Glutamatergic neuron (in vitro differentiated cells): ENCODE measurements at regions not wholly inside any gene's neighbourhood (a gene's known extent, or its start where the extent isn't known, plus 50 kb on each side); places are given as distances from the start of the nearest gene placed in this dataset.

ENCODE experiments used
- DNase-seq: peaks from one replicate; pipeline ENCODE4 v3.0.0; 2022
- H3K27ac Mint-ChIP-seq: one replicate; pipeline ENCODE4 v1.8.0; 2020; ENCODE audit warnings: mild to moderate bottlenecking, mixed read lengths, inconsistent platforms; ENCODE audit not compliant: unreplicated experiment
- H3K27me3 Mint-ChIP-seq: one replicate; pipeline ENCODE4 v1.8.0; 2020; ENCODE audit warnings: mild to moderate bottlenecking, moderate library complexity, mixed read lengths, inconsistent platforms; ENCODE audit not compliant: unreplicated experiment
- H3K36me3 Mint-ChIP-seq: one replicate; pipeline ENCODE4 v1.8.0; 2020; ENCODE audit warnings: mild to moderate bottlenecking, mixed read lengths, inconsistent platforms; ENCODE audit not compliant: unreplicated experiment
- H3K4me1 Mint-ChIP-seq: one replicate; pipeline ENCODE4 v1.8.0; 2020; ENCODE audit warnings: mild to moderate bottlenecking, low read depth, mixed read lengths, inconsistent platforms; ENCODE audit not compliant: unreplicated experiment
- H3K4me3 Mint-ChIP-seq: one replicate; pipeline ENCODE4 v1.8.0; 2020; ENCODE audit warnings: mild to moderate bottlenecking, mixed read lengths, inconsistent platforms; ENCODE audit not compliant: unreplicated experiment
- H3K9me3 Mint-ChIP-seq: one replicate; pipeline ENCODE4 v1.8.0; 2020; ENCODE audit warnings: mild to moderate bottlenecking, moderate library complexity, mixed read lengths, inconsistent platforms; ENCODE audit not compliant: unreplicated experiment
- TF ChIP-seq, protein P1 (sequence below): fragments of 200-600 bp; sonication (generic); IDR thresholded peaks from one replicate; pipeline ENCODE4 v1.5.0; 2021; ENCODE audit not compliant: partially characterized antibody, unreplicated experiment

DNA sequence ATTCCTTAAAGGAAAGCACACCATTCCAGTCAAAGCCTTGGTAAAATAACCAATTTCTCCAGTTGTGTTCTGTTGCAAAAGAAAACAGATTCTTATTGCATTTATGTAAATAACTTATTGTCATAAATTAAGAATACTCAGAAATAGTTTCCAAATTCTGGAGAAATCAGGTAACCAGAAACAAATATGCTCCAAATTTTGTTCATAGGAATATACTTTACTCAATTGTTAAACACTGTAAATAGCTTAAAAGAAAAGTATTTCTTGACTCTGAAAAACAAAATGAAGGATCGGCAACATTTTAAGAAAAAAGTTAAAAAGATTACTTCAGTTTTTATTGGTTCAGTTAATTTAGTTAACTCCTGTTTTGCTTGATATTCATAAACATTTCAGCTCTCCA, 67.1 kb upstream of the PIK3CG start:
- TF ChIP-seq, protein P1, sequence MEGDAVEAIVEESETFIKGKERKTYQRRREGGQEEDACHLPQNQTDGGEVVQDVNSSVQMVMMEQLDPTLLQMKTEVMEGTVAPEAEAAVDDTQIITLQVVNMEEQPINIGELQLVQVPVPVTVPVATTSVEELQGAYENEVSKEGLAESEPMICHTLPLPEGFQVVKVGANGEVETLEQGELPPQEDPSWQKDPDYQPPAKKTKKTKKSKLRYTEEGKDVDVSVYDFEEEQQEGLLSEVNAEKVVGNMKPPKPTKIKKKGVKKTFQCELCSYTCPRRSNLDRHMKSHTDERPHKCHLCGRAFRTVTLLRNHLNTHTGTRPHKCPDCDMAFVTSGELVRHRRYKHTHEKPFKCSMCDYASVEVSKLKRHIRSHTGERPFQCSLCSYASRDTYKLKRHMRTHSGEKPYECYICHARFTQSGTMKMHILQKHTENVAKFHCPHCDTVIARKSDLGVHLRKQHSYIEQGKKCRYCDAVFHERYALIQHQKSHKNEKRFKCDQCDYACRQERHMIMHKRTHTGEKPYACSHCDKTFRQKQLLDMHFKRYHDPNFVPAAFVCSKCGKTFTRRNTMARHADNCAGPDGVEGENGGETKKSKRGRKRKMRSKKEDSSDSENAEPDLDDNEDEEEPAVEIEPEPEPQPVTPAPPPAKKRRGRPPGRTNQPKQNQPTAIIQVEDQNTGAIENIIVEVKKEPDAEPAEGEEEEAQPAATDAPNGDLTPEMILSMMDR: no peak
- no peak overlapping the region for H3K27ac Mint-ChIP-seq
- no peaks in the 10 kb centered on the region for H3K27me3 Mint-ChIP-seq
- H3K36me3 Mint-ChIP-seq: no peaks in the 10 kb centered on the region
- H3K4me3 Mint-ChIP-seq: no peak overlapping the region
- no peak for DNase-seq
- H3K4me1 Mint-ChIP-seq: no peaks in the 10 kb centered on the region
- no peaks in the 10 kb centered on the region for H3K9me3 Mint-ChIP-seq

DNA sequence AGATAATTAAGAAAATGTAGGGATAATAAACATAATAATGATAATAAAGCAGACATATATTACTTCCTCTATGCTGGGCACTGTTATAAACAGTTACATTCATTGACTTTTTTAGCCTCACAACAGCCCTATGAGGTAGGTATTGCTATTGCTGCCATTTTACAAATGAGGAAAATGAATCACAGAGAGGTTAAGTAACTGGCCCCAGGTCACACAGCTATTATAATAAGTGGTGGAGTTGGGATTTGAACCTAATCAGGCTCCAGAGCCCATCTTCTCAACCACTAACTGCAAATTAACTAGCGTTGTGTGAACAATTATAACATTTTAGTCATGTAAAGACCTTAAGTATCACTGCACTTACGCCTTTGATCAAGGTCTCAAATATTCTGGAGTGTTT, 62.5 kb upstream of the PIK3CG start:
- peaks cover 4% of the 10 kb centered on the region for H3K27me3 Mint-ChIP-seq
- no peak for DNase-seq
- H3K36me3 Mint-ChIP-seq: peaks cover 8% of the 10 kb centered on the region
- H3K9me3 Mint-ChIP-seq: no peaks in the 10 kb centered on the region
- H3K4me3 Mint-ChIP-seq: no peak overlapping the region
- TF ChIP-seq, protein P1: no peak
- H3K4me1 Mint-ChIP-seq: no peaks in the 10 kb centered on the region
- no peak overlapping the region for H3K27ac Mint-ChIP-seq

DNA sequence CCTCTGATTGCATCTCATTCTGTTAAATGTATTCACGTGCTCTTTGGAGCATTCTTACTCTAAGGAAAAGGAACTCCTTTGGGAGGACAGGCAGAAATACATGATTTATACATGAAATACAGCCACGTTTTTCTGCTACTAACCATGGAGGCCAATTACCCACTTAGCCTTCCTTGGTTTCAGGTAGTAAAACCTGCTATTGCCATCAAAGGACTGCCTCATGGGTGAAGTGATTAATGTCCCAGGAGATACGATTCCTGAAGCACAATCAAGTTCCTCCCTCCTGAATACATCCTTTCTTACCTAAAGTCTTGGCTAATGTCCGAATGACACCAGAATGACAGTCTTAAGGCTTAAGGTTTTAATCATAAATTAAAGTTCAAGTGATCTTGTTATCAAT, 58.5 kb upstream of the PIK3CG start:
- Mint-ChIP-seq H3K27me3 (peaks cover 4% of the 10 kb centered on the region), H3K4me1 (no peaks in the 10 kb centered on the region), H3K9me3 (no peaks in the 10 kb centered on the region), H3K4me3 (no peak overlapping the region), H3K36me3 (peaks cover 8% of the 10 kb centered on the region), H3K27ac (no peak overlapping the region)
- TF ChIP-seq, protein P1: no peak
- DNase-seq: no peak

DNA sequence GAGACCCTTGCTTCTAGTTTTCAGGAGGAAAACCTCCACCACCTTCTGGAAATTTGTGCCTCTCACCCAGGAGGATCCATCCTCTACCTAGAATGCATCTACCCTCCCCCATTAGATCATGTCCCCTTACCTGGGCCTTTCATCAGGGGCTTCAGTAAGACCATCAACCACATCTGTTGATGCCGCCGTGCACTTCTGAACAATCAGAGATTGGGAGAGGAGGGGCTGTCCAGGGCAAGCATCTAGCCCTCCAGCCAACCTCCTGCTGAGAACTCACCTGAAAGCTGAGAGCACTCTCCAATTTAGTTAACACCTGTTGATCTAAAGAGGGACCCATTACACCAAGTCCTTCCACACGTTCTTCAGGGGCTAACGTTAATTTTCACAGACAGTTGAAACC, 57.6 kb upstream of the PIK3CG start:
- H3K36me3 Mint-ChIP-seq: peaks cover 8% of the 10 kb centered on the region
- H3K9me3 Mint-ChIP-seq: no peaks in the 10 kb centered on the region
- no peaks in the 10 kb centered on the region for H3K4me1 Mint-ChIP-seq
- no peak overlapping the region for H3K4me3 Mint-ChIP-seq
- H3K27ac Mint-ChIP-seq: no peak overlapping the region
- no peak for DNase-seq
- TF ChIP-seq, protein P1: no peak
- H3K27me3 Mint-ChIP-seq: peaks cover 4% of the 10 kb centered on the region

DNA sequence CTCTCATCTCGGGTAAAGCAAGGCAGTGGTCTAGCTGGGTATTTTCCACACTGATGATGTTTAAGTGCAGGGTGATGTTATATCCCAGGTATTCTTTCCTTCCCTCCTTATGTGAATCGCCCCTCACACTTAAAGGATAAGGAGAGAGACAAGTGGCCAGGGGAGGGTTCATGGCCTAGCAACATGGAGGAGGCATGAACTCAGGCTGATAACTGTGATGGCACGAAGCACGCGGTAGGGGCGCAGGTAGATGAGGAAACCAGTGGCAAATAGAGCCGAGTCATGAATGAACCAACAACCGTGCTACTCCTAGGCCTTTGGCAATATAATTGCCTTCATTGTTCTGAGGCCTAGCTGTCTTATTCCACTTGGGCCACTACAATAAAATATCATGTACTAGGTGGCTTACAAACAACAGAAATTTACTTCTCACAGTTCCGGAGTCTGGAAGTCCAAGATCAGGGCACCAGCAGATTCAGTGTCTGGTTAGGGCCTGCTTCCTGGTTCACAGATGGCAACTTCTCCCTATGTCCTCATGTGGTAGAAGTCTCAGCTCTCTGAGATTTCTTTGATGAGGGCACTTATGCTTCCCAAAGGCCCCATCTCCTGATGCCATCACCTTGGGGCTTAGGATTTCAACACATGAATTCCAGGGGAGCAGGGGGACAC, 56.0 kb upstream of the PIK3CG start:
- Mint-ChIP-seq H3K36me3 (no peaks in the 10 kb centered on the region), H3K4me3 (no peak overlapping the region), H3K27ac (no peak overlapping the region), H3K9me3 (no peaks in the 10 kb centered on the region), H3K27me3 (peaks cover 2% of the 10 kb centered on the region), H3K4me1 (no peaks in the 10 kb centered on the region)
- DNase-seq: no peak
- TF ChIP-seq, protein P1: no peak
